ENCODE measurements at regions not wholly inside any gene's neighbourhood (a gene's known extent, or its start where the extent isn't known, plus 50 kb on each side); places are given as distances from the start of the nearest gene placed in this dataset.

GRCh38 chr3:26425076-26425475 is 197.5 kb upstream of the LRRC3B start:
- TF ChIP-seq CTCF (IDR thresholded peaks at IDR 0.05) (no peak), POLR2A (IDR thresholded peaks at IDR 0.05) (no peak), EP300 (IDR thresholded peaks at IDR 0.05) (no peak)

Measured in tibial nerve (tissue), 4 donors.